Epithelial cell of prostate (primary cell): ENCODE measurements at regions not wholly inside any gene's neighbourhood (a gene's known extent, or its start where the extent isn't known, plus 50 kb on each side); places are given as distances from the start of the nearest gene placed in this dataset.
A peak's percentile ranks its signal among the peaks of the same experiment; 100 is the strongest.

ENCODE experiments used
- DNase-seq: peaks from one replicate; pipeline ENCODE4 v3.0.0-alpha.2; 2011; ENCODE audit warnings: low read depth, low spot score
- H3K27ac ChIP-seq: fragments of 450-650 bp; 2 replicates; pipeline ENCODE4 v1.5.1; 2017; ENCODE audit warnings: mild to moderate bottlenecking

DNA sequence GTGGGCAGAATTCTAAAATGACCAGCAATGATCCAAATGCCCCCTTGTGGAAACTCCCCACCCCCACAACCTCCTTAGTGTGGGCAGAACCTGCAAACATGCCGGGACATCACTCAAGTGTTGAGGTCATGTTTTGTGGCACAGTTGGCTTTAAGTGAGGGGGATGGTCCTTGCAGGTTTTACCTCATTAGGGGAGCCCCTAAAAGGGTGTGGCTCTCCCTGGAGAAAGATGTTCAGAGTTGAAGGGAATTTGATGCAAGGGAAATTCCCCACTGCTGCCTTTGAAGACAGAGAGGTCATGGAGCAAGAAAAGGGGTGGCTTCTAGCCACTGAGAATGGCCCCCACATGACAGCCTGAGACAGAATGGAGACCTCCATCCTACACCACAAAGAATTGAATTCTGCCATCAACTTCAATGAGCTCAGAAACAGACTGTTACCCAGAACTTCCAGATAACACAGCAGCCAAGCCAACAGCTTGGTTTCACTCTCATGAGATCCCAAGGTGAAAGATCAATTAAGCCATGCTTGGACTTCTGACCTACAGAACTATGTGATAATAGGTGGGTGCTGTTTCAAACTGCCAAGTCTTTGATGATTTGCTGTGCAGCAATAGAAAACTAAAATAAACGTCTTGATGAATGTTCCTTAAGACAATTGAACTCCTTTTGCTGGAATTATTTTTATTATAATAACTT, 103.4 kb downstream of the MED10 start:
- H3K27ac ChIP-seq, result no peak overlapping the region
- no peak for DNase-seq

DNA sequence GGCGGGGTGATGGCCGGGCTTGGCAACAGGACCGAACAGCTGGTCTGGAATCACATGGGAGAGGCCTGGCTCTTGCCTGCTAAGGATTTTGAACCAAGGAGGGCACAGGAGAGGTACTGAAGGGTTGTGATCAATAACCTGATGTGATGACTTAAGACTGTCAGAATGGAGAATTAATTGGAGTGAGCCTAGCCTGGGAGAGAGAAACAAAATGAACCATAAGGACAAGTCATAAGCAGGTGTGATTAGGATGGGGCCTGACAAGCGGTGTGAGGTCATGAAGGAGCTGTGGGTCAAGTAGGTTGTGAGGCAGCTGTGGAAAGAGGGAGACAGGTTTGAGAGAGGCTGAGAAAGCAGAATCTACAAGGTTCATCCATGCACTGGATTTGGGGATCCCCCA, 104.6 kb downstream of the MED10 start:
- no peak overlapping the region for H3K27ac ChIP-seq
- DNase-seq, result no peak

DNA sequence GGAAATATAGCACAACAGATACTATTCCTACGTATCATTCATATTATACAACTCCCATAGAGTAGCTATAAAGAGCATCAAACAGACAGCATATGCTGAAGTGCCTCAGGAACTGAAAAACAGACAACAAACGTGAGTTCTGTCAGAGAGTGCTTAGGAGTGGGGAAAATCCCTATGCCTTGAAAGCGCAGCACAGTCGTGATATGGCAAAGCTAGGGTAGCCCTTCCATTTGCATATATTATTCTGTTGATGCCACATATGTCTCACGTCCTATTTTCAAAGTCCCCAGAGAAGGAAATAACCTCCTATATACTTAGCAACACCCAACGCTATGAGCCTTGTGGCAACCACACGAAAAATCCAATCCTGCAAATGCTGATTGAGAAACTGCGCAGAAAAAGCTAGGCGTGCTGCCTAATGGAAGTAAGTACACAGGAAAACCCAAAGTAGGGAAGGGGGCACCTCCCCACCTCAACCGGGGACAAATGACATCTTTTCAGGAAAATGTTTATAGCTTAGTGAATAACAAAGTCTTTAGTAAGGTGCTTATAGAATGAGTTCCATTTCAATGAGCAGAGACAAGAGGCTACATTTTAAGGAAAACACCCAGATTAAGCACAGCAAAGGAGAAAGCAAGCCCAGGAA, 105.1 kb downstream of the MED10 start:
- DNase-seq, result no peak

DNA sequence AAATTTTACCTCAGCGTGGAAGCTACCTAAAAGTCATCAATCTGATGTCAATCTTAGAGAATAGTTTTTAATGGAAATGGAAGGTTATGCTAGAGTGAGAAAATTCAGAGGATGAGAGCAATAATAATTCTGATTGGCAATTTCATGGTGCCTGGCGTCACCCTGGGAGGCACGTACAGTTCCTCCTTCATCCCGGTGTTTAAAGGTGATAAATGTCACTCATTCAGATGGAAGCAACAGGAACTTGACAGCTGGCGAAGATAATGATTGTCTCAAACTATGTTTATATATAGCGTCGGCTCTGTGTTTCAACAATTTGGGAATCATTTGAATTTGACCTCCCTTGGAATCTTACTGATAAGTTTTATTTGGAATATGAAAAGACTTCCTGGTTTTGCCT, 108.4 kb downstream of the MED10 start:
- no peak for DNase-seq
- no peak overlapping the region for H3K27ac ChIP-seq

More for the DNA sequence above, 105.1 kb downstream of the MED10 start:
- no peak overlapping the region for H3K27ac ChIP-seq

DNA sequence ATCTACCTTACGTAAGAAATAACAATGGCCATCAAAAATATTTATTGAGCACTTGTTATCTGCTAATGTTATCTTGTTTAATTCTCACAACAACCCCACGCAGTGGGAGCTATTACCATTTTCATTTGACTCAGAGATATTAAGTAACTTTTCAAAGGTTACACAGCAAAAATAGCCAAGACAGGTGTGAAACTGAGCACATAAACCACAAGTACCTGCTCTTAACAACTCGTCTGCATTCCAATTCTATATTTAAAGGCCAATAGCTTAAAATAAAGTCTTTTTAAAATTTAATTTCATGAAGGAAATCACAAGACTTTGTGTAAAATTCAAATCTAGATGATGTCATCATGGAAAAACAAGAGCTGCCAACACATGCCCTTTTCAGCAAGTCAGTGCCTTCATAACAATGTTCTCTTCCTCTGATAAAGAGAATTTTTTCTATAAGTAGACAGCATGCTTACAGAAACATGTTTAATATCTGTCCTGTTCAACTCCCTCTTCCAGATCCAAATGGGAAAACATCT, 111.6 kb downstream of the MED10 start:
- H3K27ac ChIP-seq, result no peak overlapping the region
- DNase-seq, result no peak

DNA sequence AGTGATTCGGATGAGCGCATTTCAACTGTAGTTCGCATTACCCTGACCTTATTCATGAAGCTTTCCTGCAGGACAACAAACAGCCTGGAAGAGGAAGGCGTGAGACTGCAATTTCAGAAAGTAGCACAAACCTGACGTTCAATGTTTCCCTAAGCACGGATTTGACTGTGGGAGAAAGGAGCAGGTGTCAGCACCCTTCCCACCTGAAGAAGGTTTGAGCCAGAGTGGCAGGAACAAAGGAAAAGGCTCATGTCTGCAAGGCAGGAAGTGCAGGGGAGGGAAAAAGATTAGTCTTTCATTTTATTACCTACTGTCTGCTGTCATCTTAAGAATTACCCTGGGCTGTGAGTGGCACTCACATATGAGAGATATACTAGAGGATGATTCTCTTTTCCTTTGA, 114.0 kb downstream of the MED10 start:
- DNase-seq, result no peak
- no peak overlapping the region for H3K27ac ChIP-seq

DNA sequence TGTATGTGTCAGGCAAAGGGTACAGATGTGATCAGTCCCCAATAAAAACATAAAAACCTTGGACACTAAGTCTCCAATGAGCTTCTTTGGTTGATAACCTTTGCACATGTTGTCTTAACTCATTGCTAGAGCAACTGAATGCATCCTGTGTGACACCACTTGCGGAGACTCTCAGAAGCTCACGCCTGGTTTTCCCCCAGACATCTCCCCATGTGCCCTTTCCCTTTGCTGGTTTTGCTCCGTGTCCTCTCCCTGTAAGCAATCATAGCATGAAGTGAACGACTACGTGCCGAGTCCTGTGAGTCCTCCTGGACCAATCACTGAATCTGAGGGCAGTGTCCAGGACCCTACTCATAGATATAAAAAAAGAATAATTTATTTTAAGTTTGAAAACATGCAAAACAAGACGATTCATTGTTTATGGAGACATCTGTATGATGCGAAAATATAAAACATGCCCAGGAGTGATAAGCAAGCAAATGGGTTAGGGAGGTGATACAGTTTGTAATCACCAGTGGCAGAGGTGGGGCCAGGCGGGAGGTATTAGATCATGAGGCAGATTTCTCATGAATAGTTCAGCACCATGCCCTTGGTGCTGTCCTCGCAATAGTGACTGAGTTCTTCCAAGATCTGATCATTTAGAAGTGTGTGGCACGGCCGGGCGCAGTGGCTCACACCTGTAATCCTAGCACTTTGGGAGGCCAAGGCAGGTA, 115.5 kb downstream of the MED10 start:
- H3K27ac ChIP-seq, result no peak overlapping the region
- no peak for DNase-seq

DNA sequence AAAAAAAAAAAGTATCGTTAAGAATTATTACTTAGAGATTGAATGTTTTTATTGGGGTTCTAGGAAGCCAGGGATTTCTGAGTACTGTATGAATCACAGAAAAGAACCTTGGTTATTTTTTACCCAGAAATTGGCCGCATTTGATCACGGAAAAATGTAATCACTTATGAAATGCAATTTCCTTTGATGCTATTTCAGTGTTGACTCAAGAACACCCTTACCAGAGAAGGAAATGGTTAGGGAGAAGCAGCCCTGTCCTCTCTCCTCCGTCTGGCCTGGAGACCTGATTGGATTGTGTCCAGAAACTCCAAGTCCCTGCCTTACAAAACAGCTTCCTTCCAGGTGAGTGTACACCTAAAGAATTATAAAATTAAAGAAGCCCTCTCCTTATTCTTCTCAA, 116.7 kb downstream of the MED10 start:
- peak; percentile 29 for DNase-seq
- H3K27ac ChIP-seq, result peak overlapping the region; percentile 81

DNA sequence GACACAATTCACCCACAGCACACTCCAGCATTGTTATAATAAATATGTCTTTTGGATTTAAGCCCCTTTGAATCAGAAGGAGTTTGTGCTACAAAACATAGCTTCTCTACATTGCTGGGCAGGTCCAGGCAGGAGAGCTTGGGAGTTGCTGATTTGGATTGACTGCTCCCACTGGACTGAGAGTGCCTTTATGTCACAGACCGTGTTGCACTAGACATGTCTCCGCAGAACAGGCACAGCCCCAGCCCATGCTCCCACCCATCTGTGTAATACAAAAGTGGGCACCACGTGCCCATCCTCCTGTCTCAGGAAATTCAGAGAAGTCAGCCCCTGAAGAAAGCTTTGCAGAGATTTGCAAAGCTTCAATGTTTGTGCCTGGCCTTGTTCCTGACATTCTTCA, 117.1 kb downstream of the MED10 start:
- DNase-seq, result peak; percentile 10
- peak overlapping the region; percentile 81 for H3K27ac ChIP-seq

DNA sequence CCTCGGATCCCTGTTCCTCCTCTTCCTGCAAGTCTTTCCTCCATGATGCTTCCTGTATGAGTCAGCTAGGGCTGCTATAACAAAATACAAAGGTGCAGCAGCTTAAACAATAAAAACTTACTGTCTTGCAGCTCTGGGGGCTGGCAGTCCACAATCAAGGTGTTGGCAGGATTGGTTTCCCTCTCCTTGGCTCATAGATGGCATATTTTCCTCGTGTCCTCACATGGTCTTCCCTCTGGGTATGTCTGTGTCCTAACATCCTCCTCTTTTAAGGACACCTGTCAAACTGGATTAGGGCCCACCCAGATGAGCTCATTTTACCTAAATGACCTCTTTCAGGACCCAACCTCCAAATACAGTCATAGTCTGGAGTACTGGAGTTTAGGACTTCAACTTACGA, 117.5 kb downstream of the MED10 start:
- DNase-seq, result no peak
- peak overlapping the region; percentile 81 for H3K27ac ChIP-seq

DNA sequence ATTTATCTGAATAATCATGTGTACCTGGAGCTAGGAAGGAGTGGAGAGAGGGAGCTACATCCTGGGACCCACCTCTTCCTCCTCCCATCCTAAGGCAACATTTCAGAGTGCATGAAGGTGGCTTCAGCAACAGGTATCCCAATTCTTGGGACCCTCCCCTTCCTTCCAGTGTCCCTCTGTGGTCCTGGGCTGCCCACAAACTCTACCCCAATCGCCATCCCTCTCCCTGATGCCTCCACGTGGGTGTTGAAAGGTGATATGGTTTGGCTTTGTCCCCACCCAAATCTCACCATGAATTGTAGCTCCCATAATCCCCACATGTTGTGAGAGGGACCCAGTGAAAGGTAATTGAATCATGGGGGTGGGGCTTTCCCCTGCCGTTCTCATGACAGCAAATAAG, 121.4 kb downstream of the MED10 start:
- DNase-seq, result no peak
- no peak overlapping the region for H3K27ac ChIP-seq

DNA sequence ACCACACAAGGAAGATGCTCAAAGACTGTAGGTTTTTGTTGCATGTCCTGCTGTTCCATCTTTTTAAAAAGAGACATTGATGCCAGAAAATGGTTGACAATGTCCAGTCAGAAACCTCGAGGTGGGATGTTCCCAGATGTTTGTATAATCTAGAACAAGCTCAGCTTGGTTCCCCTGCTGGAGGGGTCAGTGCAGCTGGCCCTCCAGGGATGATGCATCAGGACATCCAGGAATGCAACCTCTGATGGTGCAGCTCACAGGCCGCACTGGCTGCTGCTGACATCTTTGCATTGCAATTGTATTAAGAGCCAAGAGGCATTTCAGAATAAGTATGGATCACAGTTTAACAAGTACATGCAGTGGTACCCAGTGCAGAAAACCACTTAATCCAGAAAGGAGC, 122.4 kb downstream of the MED10 start:
- no peak overlapping the region for H3K27ac ChIP-seq
- no peak for DNase-seq

DNA sequence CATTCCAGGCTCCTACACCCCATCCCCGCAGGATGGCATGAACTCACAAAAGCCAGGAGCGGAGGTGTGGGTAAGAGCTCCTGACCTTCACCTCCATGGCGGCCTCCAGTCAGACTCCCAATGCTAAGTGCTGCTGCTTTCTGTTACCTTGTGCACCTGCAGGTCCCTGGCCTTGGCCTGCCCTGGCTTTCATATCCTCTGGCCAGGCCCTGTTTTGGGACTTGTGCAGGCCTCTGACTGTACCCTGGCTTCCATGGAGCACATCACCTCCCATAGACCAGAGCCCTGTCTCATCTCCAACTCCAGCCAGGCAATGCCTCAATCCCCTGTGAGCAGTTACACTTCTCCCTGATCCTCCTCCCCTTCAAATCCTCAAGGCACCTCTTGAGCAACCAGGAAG, 124.5 kb downstream of the MED10 start:
- no peak for DNase-seq
- H3K27ac ChIP-seq, result no peak overlapping the region

DNA sequence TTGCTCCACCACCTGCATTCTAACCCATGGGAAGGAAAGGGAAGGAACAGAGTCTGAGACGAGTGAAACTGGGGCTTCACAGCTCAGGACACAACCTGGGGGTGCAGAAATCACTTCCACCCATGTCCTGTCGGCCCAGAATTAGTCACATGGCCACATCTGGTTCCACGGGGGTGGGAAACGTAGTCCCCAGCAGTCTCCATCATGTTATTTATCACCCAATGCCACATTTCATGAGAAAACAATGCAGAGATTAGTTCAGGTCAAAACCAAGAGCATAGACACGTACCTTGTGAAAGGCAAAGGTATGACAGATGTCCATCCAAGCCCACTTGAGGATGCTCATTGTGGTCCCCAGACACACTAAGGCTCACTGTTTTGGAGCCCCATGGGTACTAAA, 125.1 kb downstream of the MED10 start:
- no peak for DNase-seq
- H3K27ac ChIP-seq, result no peak overlapping the region

DNA sequence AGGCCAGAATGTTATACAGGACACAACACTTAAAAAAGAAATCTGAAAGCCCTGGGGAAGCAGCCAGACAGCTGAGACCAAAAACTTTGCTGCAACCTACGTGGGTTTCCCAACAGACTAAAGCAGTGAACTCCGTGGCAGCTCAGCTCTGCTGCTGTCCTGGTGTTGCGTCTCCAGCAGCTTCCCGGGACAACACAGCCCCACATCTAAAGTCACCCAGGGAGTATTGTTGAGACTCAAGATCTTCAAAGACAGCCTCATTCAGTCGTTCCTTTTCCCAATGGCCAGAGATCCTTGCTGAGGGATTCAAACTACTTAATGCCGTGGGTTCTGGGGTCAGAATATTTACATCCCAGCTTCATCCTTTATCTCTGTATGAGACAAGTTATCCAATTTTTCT, 125.8 kb downstream of the MED10 start:
- H3K27ac ChIP-seq, result no peak overlapping the region
- no peak for DNase-seq

DNA sequence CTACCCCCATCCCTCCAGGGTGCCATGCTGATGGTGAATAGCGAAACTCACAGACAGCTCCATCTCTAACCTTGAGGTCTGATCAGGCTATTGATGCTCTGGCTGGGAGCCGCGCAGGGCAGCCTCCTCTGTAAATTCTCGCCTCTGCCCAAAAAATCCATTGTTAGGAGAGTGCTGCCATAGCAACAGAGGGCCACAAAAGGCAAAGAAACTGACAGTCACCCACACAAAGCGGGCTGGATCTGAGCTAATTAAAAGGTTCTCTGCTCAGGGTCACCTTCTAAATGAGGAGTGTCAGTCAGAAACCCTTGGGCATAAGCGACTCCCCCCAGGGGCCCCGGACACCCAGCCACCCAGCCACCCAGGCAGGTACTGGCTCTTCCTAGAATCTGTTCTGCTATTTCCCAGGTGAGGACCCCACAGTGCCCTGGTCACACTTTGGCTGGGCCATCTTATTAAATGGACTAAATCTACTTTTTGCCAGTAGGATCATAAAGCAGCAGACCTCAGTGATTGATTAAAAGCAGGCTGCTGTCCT, 126.7 kb downstream of the MED10 start:
- no peak overlapping the region for H3K27ac ChIP-seq
- no peak for DNase-seq

DNA sequence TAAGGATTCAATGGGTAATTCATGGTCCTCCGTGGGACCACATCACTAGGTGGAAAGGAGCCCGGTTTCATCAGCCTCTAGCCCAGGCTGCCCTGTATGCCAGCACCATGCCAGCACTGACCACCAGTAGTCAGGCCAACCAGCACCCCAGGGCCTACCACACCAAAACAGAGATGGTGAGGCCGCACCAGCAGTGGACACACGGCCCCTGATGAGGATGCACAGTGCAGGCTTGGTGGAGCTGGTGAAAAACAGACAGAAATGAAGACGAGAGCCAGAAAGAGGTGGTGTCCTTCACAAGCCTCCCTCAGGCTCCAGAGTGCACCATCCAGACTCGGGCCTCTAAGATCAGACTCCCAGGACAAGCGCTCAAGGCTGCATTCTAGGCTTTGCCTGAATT, 128.2 kb downstream of the MED10 start:
- H3K27ac ChIP-seq, result no peak overlapping the region
- no peak for DNase-seq

DNA sequence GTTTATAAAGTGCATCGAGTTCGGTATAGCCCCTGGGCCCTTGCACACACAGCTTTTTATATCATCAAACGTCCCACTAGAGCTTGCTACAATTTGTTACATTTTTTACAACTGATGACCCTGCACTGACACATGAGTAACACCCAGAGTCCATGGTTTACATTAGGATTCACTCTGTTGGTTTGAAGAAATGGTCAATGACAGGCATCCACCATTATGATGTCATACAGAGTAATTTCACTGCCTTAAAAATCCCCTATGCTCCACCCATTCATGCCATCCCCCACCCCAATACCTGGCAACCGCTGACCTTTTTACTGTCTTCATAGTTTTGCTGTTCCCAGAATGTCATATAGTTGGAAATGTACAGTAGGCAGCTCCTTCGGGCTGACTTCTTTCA, 130.2 kb downstream of the MED10 start:
- no peak for DNase-seq
- H3K27ac ChIP-seq, result no peak overlapping the region

DNA sequence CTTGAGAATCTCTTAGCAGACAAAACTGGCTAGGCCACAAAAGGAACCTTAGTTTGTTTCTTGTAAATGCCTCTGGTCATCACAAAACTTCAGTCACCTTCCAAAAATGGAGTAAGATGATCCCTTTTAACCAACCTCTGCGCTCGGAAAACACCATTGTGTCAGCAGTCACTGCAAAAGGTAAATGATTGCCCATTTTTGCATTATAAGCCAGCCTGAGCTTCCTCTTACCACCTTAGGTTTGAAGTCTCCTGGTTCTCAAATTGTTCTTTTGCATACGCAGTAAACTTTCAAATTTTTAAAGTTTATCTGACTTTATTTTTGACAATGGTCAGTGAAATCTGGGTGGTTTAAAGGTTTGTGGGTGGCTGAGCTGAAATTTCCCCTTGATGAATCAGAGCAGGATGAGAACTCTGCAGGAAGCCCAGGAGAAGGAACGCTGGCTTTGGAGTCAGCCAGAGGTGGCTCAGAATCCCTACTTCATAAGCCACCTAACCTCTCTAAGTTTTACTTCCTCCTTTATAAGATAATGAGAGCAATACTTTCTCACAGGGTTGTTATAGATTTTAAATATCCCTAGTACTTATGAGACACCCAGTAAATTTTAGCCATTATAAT, 131.4 kb downstream of the MED10 start:
- no peak for DNase-seq
- peak overlapping the region; percentile 5 for H3K27ac ChIP-seq

DNA sequence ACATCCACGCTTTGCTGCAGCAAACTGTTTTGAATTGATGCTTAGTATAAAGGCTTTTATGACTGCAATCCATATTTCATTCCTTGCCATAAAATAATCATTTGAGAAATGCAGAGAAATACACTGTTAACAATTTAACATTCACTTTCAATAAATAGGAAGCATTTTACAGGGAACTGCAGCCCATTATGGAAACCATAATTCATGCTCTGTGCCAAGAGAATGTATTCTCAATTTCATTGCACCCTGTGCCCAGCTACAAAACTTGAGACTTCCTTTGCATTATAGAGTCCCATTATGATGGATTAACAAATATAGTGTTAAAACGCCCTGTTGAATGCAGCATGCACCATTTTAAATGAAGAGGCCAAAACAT, 134.0 kb downstream of the MED10 start:
- DNase-seq, result no peak
- no peak overlapping the region for H3K27ac ChIP-seq
